Ovary (tissue), 7 donors: ENCODE measurements at regions not wholly inside any gene's neighbourhood (a gene's known extent, or its start where the extent isn't known, plus 50 kb on each side); places are given as distances from the start of the nearest gene placed in this dataset.

Experiments
- DNase-seq, 5 donors: peaks; one replicate each; pipeline ENCODE4 v3.0.0-alpha.2; 2019 to 2020
- H3K27ac ChIP-seq, 2 donors: fragments of 200-600 bp; one replicate each; pipeline versions ENCODE4 v1.5.1 to v1.8.0; 2019 to 2022
- H3K27me3 ChIP-seq: fragments of 200-600 bp; one replicate; pipeline ENCODE4 v1.8.0; 2022
- H3K36me3 ChIP-seq: fragments of 200-600 bp; sonication (generic); one replicate; pipeline ENCODE4 v1.5.1; 2019
- H3K4me1 ChIP-seq: one replicate; pipeline ENCODE4 v1.8.1; 2013; ENCODE audit warnings: mild to moderate bottlenecking, moderate library complexity; ENCODE audit not compliant: insufficient read depth
- H3K4me3 ChIP-seq: fragments of 200-600 bp; sonication (generic); one replicate; pipeline ENCODE4 v1.5.1; 2017
- H3K9me3 ChIP-seq, 2 donors: fragments of 200-600 bp in 1 of 2; sonication (generic) in 1 of 2; one replicate each; pipeline versions ENCODE4 v1.5.1 to v1.8.1; 2013 to 2019; ENCODE audit warnings: mild to moderate bottlenecking in 1 of 2, moderate library complexity in 1 of 2
- CTCF ChIP-seq, 3 donors: fragments of 450-650 bp in 2 of 3; fragments of 200-600 bp in 1 of 3; IDR thresholded peaks; one replicate each; pipeline versions ENCODE4 v1.5.1 to v1.8.0; 2016 to 2022; ENCODE audit warnings: antibody characterized with exemption in 3 of 3, mild to moderate bottlenecking in 1 of 3
- EP300 ChIP-seq: sonication (generic); formaldehyde crosslinking; IDR thresholded peaks from one replicate; pipeline ENCODE4 v1.6.1; 2017; ENCODE audit warnings: antibody characterized with exemption
- POLR2A ChIP-seq: fragments of 450-650 bp; IDR thresholded peaks from one replicate; pipeline ENCODE4 v1.6.1; 2017; ENCODE audit warnings: antibody characterized with exemption, mild to moderate bottlenecking, moderate library complexity
- WGBS, 3 donors: extraction: QIAGEN DNeasy Blood & Tissue Kit in 1 of 3; methylation state at CpG; one replicate each; pipeline versions ENCODE4 v1.1.5 to v1.1.7; 2013 to 2017; 5-methylcytosine and 5-hydroxymethylcytosine counted together
- intact Hi-C, 4 donors: fragments of 100-400 bp; cut with DNase I; formaldehyde crosslinking; loops; one replicate each; pipeline versions ENCODE4 v1.11.0 to v1.15.1; 2022 to 2023
- donor health status: DM: no; HTN: no; CAD: no; lungs with moderate emphysema.
- donor health status: DM: no; HTN: no; CAD: no.
- donor health status: Bipolar disorder and iron deficiency.
- donor health status: DM: no; HTN: no; CAD: no.
- donor health status: DM: yes; HTN: yes; CAD: no.

GRCh38 chr5:164332349-164333196 lies 827.2 kb downstream of the MAT2B start:
- 78 to 84% (median 82%) methylated on average over 4 of the region's 4 CpGs for WGBS, 3 donors
- Histone ChIP-seq H3K4me1 (no peaks in the 10 kb centered on the region), H3K36me3 (no peaks in the 10 kb centered on the region), H3K9me3 (no peaks in the 10 kb centered on the region), H3K27me3 (no peaks in the 10 kb centered on the region), H3K27ac (no peak overlapping the region), H3K4me3 (no peak overlapping the region)
- intact Hi-C loops: no loop called here
- DNase-seq: no peak
- TF ChIP-seq POLR2A: no peak
- no peak for TF ChIP-seq CTCF (IDR thresholded peaks at IDR 0.05)
- no peak for TF ChIP-seq EP300

GRCh38 chr5:164335837-164336236 lies 830.4 kb downstream of the MAT2B start:
- Histone ChIP-seq H3K4me3 (no peak overlapping the region), H3K9me3 (no peaks in the 10 kb centered on the region), H3K27ac (no peak overlapping the region), H3K4me1 (no peaks in the 10 kb centered on the region), H3K27me3 (no peaks in the 10 kb centered on the region), H3K36me3 (no peaks in the 10 kb centered on the region)
- WGBS, 3 donors: 61 to 79% (median 78%) methylated on average over 1 of the region's 1 CpG
- intact Hi-C loops: no loop called here
- TF ChIP-seq CTCF (IDR thresholded peaks at IDR 0.05) (no peak), EP300 (no peak), POLR2A (no peak)
- no peak for DNase-seq

- TF ChIP-seq EP300 (no peak), CTCF (IDR thresholded peaks at IDR 0.05) (no peak), POLR2A (no peak)
- H3K4me3 ChIP-seq: no peak overlapping the region
- H3K36me3 ChIP-seq: no peaks in the 10 kb centered on the region
- no peaks in the 10 kb centered on the region for H3K9me3 ChIP-seq
- 44 to 49% (median 47%) methylated on average over 1 of the region's 1 CpG for WGBS, 3 donors
- intact Hi-C loops: no loop called here
- no peak overlapping the region for H3K27ac ChIP-seq
- no peaks in the 10 kb centered on the region for H3K4me1 ChIP-seq
- no peak for DNase-seq
- H3K27me3 ChIP-seq: no peaks in the 10 kb centered on the region
These were observed 830.9 kb downstream of the MAT2B start for GRCh38 chr5:164336276-164336675.

- H3K27me3 ChIP-seq: no peaks in the 10 kb centered on the region
- WGBS, 3 donors: 55 to 60% (median 59%) methylated on average over 2 of the region's 2 CpGs
- H3K4me3 ChIP-seq: no peak overlapping the region
- intact Hi-C loops: no loop called here
- no peaks in the 10 kb centered on the region for H3K4me1 ChIP-seq
- TF ChIP-seq EP300 (no peak), POLR2A (no peak), CTCF (IDR thresholded peaks at IDR 0.05) (no peak)
- H3K27ac ChIP-seq: no peak overlapping the region
- no peaks in the 10 kb centered on the region for H3K36me3 ChIP-seq
- H3K9me3 ChIP-seq: no peaks in the 10 kb centered on the region
- DNase-seq: no peak
These were observed 831.5 kb downstream of the MAT2B start for GRCh38 chr5:164336906-164337305.
